Skin epidermis (tissue), 12 donors: ENCODE measurements at regions not wholly inside any gene's neighbourhood (a gene's known extent, or its start where the extent isn't known, plus 50 kb on each side); places are given as distances from the start of the nearest gene placed in this dataset.

Experiments
- H3K27ac ChIP-seq, 21 experiments: fragments of 200-600 bp; sonication (generic) in 11 of 21; one replicate each; pipeline ENCODE4 v1.5.0; 2020; ENCODE audit warnings: mild to moderate bottlenecking in 3 of 21, inconsistent platforms in 2 of 21, moderate library complexity in 2 of 21
- H3K4me3 ChIP-seq, 7 experiments: fragments of 200-600 bp; sonication (generic) in 2 of 7; one replicate each; pipeline ENCODE4 v1.5.0; 2020; ENCODE audit warnings: inconsistent platforms in 2 of 7, mild to moderate bottlenecking in 2 of 7, moderate library complexity in 1 of 7

GRCh38 chrY:12546746-12547420 is 154.1 kb upstream of the USP9Y start:
- Histone ChIP-seq H3K4me3 (no peak overlapping the region), H3K27ac (no peak overlapping the region)

DNA sequence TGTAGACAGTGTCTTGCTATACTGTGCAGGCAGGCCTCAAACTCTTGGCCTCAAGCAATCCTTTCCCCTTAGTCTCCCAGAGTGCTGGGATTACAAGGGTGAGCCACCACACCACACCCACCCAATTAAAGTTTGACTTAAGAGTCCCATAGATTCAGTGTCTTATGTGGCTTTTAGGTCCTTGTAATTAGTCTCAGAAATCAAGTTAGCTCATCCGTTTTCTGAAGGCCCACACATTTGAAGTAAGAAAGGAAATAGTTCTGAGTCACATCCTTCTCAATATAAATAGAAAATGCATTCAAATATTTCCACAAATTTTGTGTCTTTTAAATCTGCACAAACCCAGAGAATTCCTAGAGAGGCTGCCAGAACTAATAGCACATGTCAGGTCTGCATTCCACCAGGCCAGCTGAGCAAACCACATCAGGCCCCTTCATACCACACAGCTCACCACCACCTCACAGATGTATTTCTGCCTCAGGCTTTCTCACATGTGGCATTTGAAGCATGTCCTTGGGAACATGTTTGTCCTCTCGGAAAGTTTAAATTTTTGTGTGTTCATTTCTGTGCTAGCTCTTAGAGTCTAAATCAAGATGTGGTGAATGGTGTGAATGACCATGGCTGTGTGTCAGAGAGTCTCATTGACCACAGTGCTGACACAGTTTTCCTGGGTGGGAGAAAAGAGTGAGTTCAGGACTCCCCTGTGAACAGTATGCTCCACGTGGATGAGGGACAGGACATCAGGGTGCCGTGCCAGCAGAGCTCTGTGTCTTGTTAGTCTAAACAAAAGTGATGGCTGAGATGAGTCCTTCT is 148.4 kb upstream of the USP9Y start:
- no peak overlapping the region for H3K4me3 ChIP-seq
- H3K27ac ChIP-seq: no peak overlapping the region

- H3K27ac ChIP-seq: no peak overlapping the region
- H3K4me3 ChIP-seq: no peak overlapping the region
Observed at GRCh38 chrY:12553909-12554308, 147.1 kb upstream of the USP9Y start.

- no peak overlapping the region for H3K27ac ChIP-seq
- H3K4me3 ChIP-seq: no peak overlapping the region
Observed at GRCh38 chrY:12555005-12555404, 146.0 kb upstream of the USP9Y start.

DNA sequence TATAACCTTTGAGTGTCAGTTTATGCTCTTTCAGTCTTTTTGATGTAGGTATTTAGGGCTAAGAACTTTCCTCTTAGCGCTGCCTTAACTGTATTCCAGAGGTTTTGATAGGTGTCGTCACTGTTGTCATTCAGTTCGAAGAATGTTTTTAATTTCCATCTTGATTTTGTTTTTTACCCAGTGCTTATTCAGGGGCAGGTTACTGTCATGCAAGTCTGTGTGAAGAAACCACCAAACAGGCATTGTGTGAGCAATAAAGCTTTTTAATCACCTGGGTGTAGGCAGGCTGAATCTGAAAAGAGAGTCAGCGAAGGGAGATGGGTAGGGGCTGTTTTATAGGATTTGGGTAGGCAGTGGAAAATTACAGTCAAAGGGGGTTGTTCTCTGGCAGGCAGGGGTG is 142.0 kb upstream of the USP9Y start:
- Histone ChIP-seq H3K27ac (no peak overlapping the region), H3K4me3 (no peak overlapping the region)

DNA sequence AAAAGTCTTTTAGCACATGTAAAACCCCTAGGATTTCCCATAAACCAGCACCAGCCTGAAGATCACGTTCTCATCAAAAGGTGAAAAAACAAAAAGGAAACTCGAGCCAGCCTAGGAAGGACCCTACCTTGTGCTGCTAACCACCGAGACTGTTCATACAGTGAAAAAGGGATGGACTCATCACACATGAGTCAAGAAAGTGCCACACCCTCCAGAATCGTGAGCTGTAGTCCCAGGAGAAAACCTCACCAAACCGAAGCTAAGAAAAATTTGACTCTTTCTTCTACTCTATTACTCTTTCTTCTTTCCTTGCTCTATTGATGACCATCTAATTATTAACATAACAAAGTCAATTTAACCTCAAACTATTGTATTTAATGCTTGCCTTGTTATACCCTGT is 124.8 kb upstream of the USP9Y start:
- H3K27ac ChIP-seq: no peak overlapping the region
- no peak overlapping the region for H3K4me3 ChIP-seq

- peak overlapping the region in 1 of 21 experiments; percentile 30 for H3K27ac ChIP-seq
Observed at GRCh38 chrY:12593532-12594216, 107.4 kb upstream of the USP9Y start.

GRCh38 chrY:12598783-12599182 is 102.2 kb upstream of the USP9Y start:
- Histone ChIP-seq H3K4me3 (no peak overlapping the region), H3K27ac (no peak overlapping the region)

More at GRCh38 chrY:12593532-12594216, 107.4 kb upstream of the USP9Y start:
- no peak overlapping the region for H3K4me3 ChIP-seq

GRCh38 chrY:12605426-12605825 is 95.6 kb upstream of the USP9Y start:
- no peak overlapping the region for H3K27ac ChIP-seq
- no peak overlapping the region for H3K4me3 ChIP-seq

DNA sequence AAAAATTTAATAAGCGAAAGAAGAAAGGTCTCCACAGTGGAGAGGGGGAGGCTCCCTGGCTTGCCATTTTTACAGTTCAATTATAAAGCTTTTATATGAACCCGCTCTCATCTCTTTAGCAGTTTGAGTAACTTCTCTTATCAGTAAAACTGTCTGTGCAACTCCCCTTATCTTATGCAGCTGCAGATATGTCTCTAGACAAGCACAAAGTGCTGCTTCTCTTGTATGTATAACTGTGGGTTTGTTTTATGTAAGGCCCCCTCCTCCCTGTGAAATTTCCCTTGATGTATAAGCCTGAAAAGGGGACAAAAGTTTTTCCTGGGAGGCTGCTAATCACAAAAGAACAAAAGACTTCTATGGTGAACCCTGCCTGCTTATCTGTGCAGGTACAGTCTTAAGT is 90.2 kb upstream of the USP9Y start:
- Histone ChIP-seq H3K27ac (no peak overlapping the region), H3K4me3 (no peak overlapping the region)

GRCh38 chrY:12615733-12616446 is 85.1 kb upstream of the USP9Y start:
- Histone ChIP-seq H3K27ac (no peak overlapping the region), H3K4me3 (no peak overlapping the region)

DNA sequence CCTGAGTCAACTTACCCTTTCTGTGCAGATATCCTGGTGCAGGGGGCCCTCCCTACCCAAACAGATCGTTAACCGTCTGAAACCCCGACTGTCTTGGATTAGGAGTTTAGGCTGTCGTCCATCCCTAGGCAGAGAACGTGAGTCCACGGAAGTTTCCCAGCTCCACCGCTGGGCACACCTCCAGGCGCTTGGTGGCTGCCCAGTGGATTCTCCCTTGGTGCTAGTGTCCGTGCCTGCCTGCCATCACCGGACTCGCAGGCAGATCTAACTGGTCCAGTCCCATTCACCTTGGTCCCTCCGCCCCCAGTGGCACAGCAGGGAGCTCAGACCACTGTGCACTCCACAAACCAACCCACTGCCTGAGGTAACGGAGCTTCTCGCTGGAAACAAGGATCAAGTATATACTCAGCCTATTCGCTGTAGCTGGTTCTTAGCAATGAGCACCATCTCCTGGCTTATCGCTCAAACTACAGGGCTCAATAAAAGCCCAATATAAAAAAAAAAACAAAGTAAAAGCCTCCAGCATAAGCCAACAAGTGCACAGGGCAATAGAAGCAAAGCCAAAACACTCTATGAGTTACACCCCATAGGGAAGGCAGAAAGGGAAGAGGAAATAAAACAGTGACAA is 79.5 kb upstream of the USP9Y start:
- Histone ChIP-seq H3K4me3 (no peak overlapping the region), H3K27ac (no peak overlapping the region)

DNA sequence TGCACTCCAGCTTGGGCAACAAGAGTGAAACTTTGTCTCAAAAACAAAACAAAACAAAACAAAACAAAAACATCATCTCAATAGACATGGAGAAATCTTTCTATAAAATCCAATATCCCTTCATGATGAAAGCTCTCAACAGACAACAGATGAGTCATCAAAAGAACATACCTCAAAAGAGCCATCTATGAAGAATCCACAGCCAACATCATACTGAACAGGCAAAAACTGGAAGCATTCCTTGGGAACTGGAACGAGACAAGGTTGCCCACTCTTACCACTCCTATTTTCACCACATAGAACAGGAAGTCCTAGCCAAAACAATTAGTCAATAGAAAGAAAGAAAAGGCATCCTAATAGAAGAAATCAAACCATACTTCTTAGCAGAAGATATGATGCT is 77.8 kb upstream of the USP9Y start:
- Histone ChIP-seq H3K27ac (no peak overlapping the region), H3K4me3 (no peak overlapping the region)

DNA sequence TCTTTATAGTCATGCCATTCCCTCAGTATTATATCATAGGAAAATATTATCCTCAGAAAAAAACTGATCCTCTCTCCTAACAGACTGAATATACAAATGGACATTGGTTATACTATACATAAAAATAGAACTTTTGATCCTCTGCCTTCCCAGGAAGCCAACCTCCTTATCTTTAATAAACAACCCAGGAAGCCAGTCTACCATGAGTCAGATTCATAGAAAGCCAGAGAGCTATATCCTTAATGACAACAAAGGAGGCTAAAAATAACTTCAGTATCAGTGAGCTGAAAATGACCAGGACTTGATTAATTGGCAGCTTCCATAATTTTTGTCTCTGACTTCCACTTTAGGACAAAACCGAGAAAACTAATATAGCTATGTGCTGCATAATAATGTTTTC is 58.0 kb upstream of the USP9Y start:
- Histone ChIP-seq H3K27ac (no peak overlapping the region), H3K4me3 (no peak overlapping the region)

- H3K4me3 ChIP-seq: no peak overlapping the region
- no peak overlapping the region for H3K27ac ChIP-seq
Observed at GRCh38 chrY:12643693-12644348, 57.2 kb upstream of the USP9Y start.

GRCh38 chrY:12651095-12651494 is 49.9 kb upstream of the USP9Y start:
- Histone ChIP-seq H3K27ac (no peak overlapping the region), H3K4me3 (no peak overlapping the region)
